Thyroid gland (tissue), 4 donors: ENCODE measurements at regions not wholly inside any gene's neighbourhood (a gene's known extent, or its start where the extent isn't known, plus 50 kb on each side); places are given as distances from the start of the nearest gene placed in this dataset.

Experiments used
- POLR2A ChIP-seq, 2 donors: fragments of 450-650 bp; IDR thresholded peaks; one replicate each; pipeline ENCODE4 v1.6.1; 2017; ENCODE audit warnings: antibody characterized with exemption in 2 of 2, mild to moderate bottlenecking in 2 of 2, moderate library complexity in 1 of 2
- TF ChIP-seq, protein P1 (sequence below), 6 experiments: fragments of 200-600 bp in 3 of 6; fragments of 450-650 bp in 3 of 6; sonication (generic) in 3 of 6; IDR thresholded peaks; one replicate each; pipeline ENCODE4 v1.5.1; 2016 to 2019; ENCODE audit warnings: antibody characterized with exemption in 6 of 6, mild to moderate bottlenecking in 2 of 6, inconsistent platforms in 1 of 6, moderate library complexity in 1 of 6

DNA sequence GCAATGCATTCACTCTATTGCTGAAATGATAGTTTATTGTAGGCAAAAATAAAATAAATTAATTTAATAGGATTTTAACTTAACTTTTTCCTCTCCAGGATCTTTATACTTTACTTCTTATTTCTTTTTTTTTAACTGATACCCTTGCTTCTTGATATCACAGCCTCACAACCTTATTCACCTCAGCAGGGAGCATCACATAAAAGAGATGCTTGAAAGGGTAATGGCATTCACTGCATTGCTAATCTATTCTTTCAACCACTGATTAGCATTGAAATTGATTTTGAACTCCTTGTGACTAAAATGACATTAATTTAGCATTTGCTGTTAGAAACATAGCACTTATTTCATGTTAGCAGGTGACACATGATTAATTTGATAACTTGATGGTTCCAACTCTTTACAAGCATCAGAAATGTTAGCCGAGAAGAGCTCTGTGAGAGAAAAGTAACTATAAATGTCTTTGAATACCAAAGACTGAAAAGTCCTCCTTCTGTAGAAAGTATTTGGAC is 689.5 kb upstream of the MGAT4C start:
- TF ChIP-seq, protein P1, sequence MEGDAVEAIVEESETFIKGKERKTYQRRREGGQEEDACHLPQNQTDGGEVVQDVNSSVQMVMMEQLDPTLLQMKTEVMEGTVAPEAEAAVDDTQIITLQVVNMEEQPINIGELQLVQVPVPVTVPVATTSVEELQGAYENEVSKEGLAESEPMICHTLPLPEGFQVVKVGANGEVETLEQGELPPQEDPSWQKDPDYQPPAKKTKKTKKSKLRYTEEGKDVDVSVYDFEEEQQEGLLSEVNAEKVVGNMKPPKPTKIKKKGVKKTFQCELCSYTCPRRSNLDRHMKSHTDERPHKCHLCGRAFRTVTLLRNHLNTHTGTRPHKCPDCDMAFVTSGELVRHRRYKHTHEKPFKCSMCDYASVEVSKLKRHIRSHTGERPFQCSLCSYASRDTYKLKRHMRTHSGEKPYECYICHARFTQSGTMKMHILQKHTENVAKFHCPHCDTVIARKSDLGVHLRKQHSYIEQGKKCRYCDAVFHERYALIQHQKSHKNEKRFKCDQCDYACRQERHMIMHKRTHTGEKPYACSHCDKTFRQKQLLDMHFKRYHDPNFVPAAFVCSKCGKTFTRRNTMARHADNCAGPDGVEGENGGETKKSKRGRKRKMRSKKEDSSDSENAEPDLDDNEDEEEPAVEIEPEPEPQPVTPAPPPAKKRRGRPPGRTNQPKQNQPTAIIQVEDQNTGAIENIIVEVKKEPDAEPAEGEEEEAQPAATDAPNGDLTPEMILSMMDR (IDR thresholded peaks at IDR 0.05), result no peak
- no peak for TF ChIP-seq POLR2A (IDR thresholded peaks at IDR 0.05)
